Hepatocyte (in vitro differentiated cells): ENCODE measurements at regions not wholly inside any gene's neighbourhood (a gene's known extent, or its start where the extent isn't known, plus 50 kb on each side); places are given as distances from the start of the nearest gene placed in this dataset.

ENCODE experiments used
- DNase-seq: peaks from one replicate; pipeline ENCODE4 v3.0.0-alpha.2; 2016; ENCODE audit warnings: low spot score
- H2AFZ ChIP-seq: fragments of 200-600 bp; sonication (generic); 2 replicates; pipeline ENCODE4 v1.6.0; 2016; ENCODE audit warnings: antibody characterized with exemption, mild to moderate bottlenecking
- H3K27ac ChIP-seq: fragments of 200-600 bp; sonication (generic); 2 replicates; pipeline ENCODE4 v1.5.1; 2016; ENCODE audit warnings: mild to moderate bottlenecking
- H3K27me3 ChIP-seq: fragments of 200-600 bp; sonication (generic); 2 replicates; pipeline ENCODE4 v1.6.1; 2016
- H3K36me3 ChIP-seq: fragments of 200-600 bp; sonication (generic); replicated peaks from 2 replicates; pipeline ENCODE4 v1.5.1; 2016; ENCODE audit warnings: low read depth; ENCODE audit not compliant: insufficient read depth
- H3K4me1 ChIP-seq: fragments of 200-600 bp; sonication (generic); 2 replicates; pipeline ENCODE4 v1.5.1; 2016; ENCODE audit warnings: mild to moderate bottlenecking, moderate library complexity; ENCODE audit not compliant: insufficient read depth
- H3K4me2 ChIP-seq: fragments of 200-600 bp; sonication (generic); 2 replicates; pipeline ENCODE4 v1.6.0; 2016
- H3K4me3 ChIP-seq: fragments of 200-600 bp; sonication (generic); 2 replicates; pipeline ENCODE4 v1.5.1; 2016; ENCODE audit warnings: mild to moderate bottlenecking
- H3K79me2 ChIP-seq: fragments of 200-600 bp; sonication (generic); 2 replicates; pipeline ENCODE4 v1.6.0; 2017; ENCODE audit warnings: mild to moderate bottlenecking
- H3K9me2 ChIP-seq: fragments of 200-600 bp; sonication (generic); replicated peaks from 2 replicates; pipeline ENCODE4 v1.6.0; 2017; ENCODE audit warnings: mild to moderate bottlenecking; ENCODE audit not compliant: insufficient read depth
- H3K9me3 ChIP-seq: fragments of 200-600 bp; sonication (generic); 2 replicates; pipeline ENCODE4 v1.5.1; 2016; ENCODE audit warnings: low read depth, mild to moderate bottlenecking
- H4K20me1 ChIP-seq: fragments of 200-600 bp; sonication (generic); 2 replicates; pipeline ENCODE4 v1.6.0; 2016; ENCODE audit warnings: mild to moderate bottlenecking; ENCODE audit not compliant: insufficient read depth, poor library complexity, severe bottlenecking
- EZH2 ChIP-seq: fragments of 200-600 bp; sonication (generic); IDR thresholded peaks from 2 replicates; pipeline ENCODE4 v1.6.1; 2016; ENCODE audit warnings: antibody characterized with exemption, mild to moderate bottlenecking, borderline replicate concordance
- EZH2phosphoT487 ChIP-seq: fragments of 200-600 bp; sonication (generic); IDR thresholded peaks from one replicate; pipeline ENCODE4 v1.6.1; 2018; ENCODE audit warnings: antibody characterized with exemption, mild to moderate bottlenecking, low read depth, moderate library complexity; ENCODE audit not compliant: unreplicated experiment, severe bottlenecking
- WGBS: methylation state at CpG from one replicate; pipeline ENCODE4 v1.1.6; 2016; ENCODE audit warnings: low lambda C conversion rate; ENCODE audit errors: missing lambda C conversion rate; 5-methylcytosine and 5-hydroxymethylcytosine counted together
- TF ChIP-seq, protein P1 (sequence below): fragments of 200-600 bp; sonication (generic); IDR thresholded peaks from 2 replicates; pipeline ENCODE4 v1.5.1; 2016; ENCODE audit warnings: antibody characterized with exemption, mild to moderate bottlenecking; ENCODE audit not compliant: poor library complexity

- H3K27ac ChIP-seq = no peak overlapping the region
- H3K9me2 ChIP-seq = no peaks in the 10 kb centered on the region
- H3K36me3 ChIP-seq = no peaks in the 10 kb centered on the region
- no peak overlapping the region for H3K4me2 ChIP-seq
- H3K79me2 ChIP-seq = no peaks in the 10 kb centered on the region
- TF ChIP-seq, protein P1, sequence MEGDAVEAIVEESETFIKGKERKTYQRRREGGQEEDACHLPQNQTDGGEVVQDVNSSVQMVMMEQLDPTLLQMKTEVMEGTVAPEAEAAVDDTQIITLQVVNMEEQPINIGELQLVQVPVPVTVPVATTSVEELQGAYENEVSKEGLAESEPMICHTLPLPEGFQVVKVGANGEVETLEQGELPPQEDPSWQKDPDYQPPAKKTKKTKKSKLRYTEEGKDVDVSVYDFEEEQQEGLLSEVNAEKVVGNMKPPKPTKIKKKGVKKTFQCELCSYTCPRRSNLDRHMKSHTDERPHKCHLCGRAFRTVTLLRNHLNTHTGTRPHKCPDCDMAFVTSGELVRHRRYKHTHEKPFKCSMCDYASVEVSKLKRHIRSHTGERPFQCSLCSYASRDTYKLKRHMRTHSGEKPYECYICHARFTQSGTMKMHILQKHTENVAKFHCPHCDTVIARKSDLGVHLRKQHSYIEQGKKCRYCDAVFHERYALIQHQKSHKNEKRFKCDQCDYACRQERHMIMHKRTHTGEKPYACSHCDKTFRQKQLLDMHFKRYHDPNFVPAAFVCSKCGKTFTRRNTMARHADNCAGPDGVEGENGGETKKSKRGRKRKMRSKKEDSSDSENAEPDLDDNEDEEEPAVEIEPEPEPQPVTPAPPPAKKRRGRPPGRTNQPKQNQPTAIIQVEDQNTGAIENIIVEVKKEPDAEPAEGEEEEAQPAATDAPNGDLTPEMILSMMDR = no peak
- TF ChIP-seq EZH2phosphoT487 = no peak
- no peak for TF ChIP-seq EZH2
- H3K9me3 ChIP-seq = no peaks in the 10 kb centered on the region
- no peak overlapping the region for H2AFZ ChIP-seq
- no peak overlapping the region for H3K4me3 ChIP-seq
- WGBS = 53% methylated on average over 7 of the region's 7 CpGs
- no peaks in the 10 kb centered on the region for H3K4me1 ChIP-seq
- no peak for DNase-seq
- no peaks in the 10 kb centered on the region for H3K27me3 ChIP-seq
- H4K20me1 ChIP-seq = no peaks in the 10 kb centered on the region
Measured at GRCh38 chr4:126568652-126569570, 1063.8 kb upstream of the INTU start.

GRCh38 chr4:126572264-126572663, 1060.5 kb upstream of the INTU start:
- no peak overlapping the region for H2AFZ ChIP-seq
- no peak overlapping the region for H3K4me2 ChIP-seq
- H3K9me3 ChIP-seq = no peaks in the 10 kb centered on the region
- H3K79me2 ChIP-seq = no peaks in the 10 kb centered on the region
- no peaks in the 10 kb centered on the region for H4K20me1 ChIP-seq
- TF ChIP-seq EZH2 = no peak
- TF ChIP-seq EZH2phosphoT487 = no peak
- H3K27ac ChIP-seq = no peak overlapping the region
- no peak for DNase-seq
- H3K36me3 ChIP-seq = no peaks in the 10 kb centered on the region
- no peaks in the 10 kb centered on the region for H3K4me1 ChIP-seq
- WGBS = 67% methylated on average over 2 of the region's 2 CpGs
- H3K4me3 ChIP-seq = no peak overlapping the region
- H3K27me3 ChIP-seq = no peaks in the 10 kb centered on the region
- H3K9me2 ChIP-seq = no peaks in the 10 kb centered on the region

DNA sequence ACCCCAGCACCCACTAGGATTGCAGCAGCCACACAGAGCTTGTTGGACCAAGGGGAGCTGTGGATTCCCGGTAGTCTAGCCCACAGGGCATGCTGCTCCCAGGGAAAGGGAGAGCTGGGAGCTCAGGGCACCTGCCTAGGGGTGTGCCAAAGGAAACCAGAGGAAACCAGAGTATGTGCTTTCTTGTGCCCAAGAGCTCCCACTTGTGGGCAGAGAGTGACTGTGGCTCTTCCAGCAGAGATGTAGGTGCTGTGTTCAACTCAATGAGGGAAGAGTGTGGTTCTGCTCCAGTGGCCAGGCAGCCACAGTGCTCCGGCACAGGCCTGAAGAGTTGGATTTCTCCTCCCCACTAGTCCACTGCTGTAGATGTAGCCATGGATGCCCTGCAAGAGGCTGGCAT, 1050.0 kb upstream of the INTU start:
- Histone ChIP-seq H3K27ac (no peak overlapping the region), H3K4me2 (no peak overlapping the region), H3K36me3 (no peaks in the 10 kb centered on the region), H3K9me3 (no peaks in the 10 kb centered on the region), H3K9me2 (no peaks in the 10 kb centered on the region), H4K20me1 (no peaks in the 10 kb centered on the region), H3K4me3 (no peak overlapping the region), H3K27me3 (no peaks in the 10 kb centered on the region), H3K4me1 (no peaks in the 10 kb centered on the region), H2AFZ (no peak overlapping the region), H3K79me2 (no peaks in the 10 kb centered on the region)
- DNase-seq = peak; percentile 3
- TF ChIP-seq EZH2phosphoT487 = no peak
- no peak for TF ChIP-seq EZH2
- TF ChIP-seq, protein P1 = no peak
- 91% methylated on average over 2 of the region's 2 CpGs for WGBS

- TF ChIP-seq, protein P1 = peak; percentile 17
- TF ChIP-seq EZH2phosphoT487 (no peak), EZH2 (no peak)
- H3K27me3 ChIP-seq = no peaks in the 10 kb centered on the region
- no peak overlapping the region for H3K4me3 ChIP-seq
- H3K4me1 ChIP-seq = no peaks in the 10 kb centered on the region
- peak; percentile 10 for DNase-seq
- H2AFZ ChIP-seq = no peak overlapping the region
- no peak overlapping the region for H3K4me2 ChIP-seq
- no peaks in the 10 kb centered on the region for H4K20me1 ChIP-seq
- no peaks in the 10 kb centered on the region for H3K36me3 ChIP-seq
- H3K27ac ChIP-seq = no peak overlapping the region
- no peaks in the 10 kb centered on the region for H3K9me2 ChIP-seq
- no peaks in the 10 kb centered on the region for H3K79me2 ChIP-seq
- H3K9me3 ChIP-seq = no peaks in the 10 kb centered on the region
- WGBS = 71% methylated on average over 1 of the region's 1 CpG
Measured at GRCh38 chr4:126583509-126583908, 1049.2 kb upstream of the INTU start.
